Neural cell (in vitro differentiated cells): ENCODE measurements at regions not wholly inside any gene's neighbourhood (a gene's known extent, or its start where the extent isn't known, plus 50 kb on each side); places are given as distances from the start of the nearest gene placed in this dataset.

ENCODE experiments used
- H2AFZ ChIP-seq: fragments of 200-600, 300-800 bp; sonication (generic), shearing (Covaris generic); 2 replicates; pipeline ENCODE4 v1.6.0; 2014; ENCODE audit warnings: low read depth, mild to moderate bottlenecking, antibody characterized with exemption, low read length, moderate library complexity
- H3F3A ChIP-seq: fragments of 200-600 bp; shearing (Covaris generic); 2 replicates; pipeline ENCODE4 v1.6.1; 2016; ENCODE audit warnings: mild to moderate bottlenecking, moderate library complexity, mixed read lengths, antibody characterized with exemption, low read length; ENCODE audit not compliant: insufficient read depth, poor library complexity, severe bottlenecking
- H3K27ac ChIP-seq: fragments of 200-600, 300-800 bp; sonication (generic), shearing (Covaris generic); 2 replicates; pipeline ENCODE4 v1.5.1; 2014; ENCODE audit warnings: mild to moderate bottlenecking, low read length, moderate library complexity
- H3K27me3 ChIP-seq: fragments of 300-800, 200-600 bp; sonication (generic), shearing (Covaris generic); 2 replicates; pipeline ENCODE4 v1.6.0; 2014; ENCODE audit warnings: mild to moderate bottlenecking, low read depth, low read length, moderate library complexity; ENCODE audit not compliant: insufficient read depth
- H3K36me3 ChIP-seq: fragments of 300-800, 200-600 bp; sonication (generic), shearing (Covaris generic); 2 replicates; pipeline ENCODE4 v1.5.1; 2014; ENCODE audit warnings: mild to moderate bottlenecking, antibody characterized with exemption, low read length, moderate library complexity; ENCODE audit not compliant: insufficient read depth
- H3K4me2 ChIP-seq: fragments of 300-800, 200-600 bp; sonication (generic), shearing (Covaris generic); 2 replicates; pipeline ENCODE4 v1.6.0; 2014; ENCODE audit warnings: mild to moderate bottlenecking, low read length
- H3K4me3 ChIP-seq: fragments of 300-800, 200-600 bp; sonication (generic), shearing (Covaris generic); 2 replicates; pipeline ENCODE4 v1.5.1; 2014; ENCODE audit warnings: mild to moderate bottlenecking, low read length, moderate library complexity
- H3K79me2 ChIP-seq: fragments of 200-600 bp; shearing (Covaris generic); replicated peaks from 2 replicates; pipeline ENCODE4 v1.6.0; 2014; ENCODE audit warnings: mild to moderate bottlenecking, low read length, moderate library complexity; ENCODE audit not compliant: insufficient read depth
- H3K9ac ChIP-seq: fragments of 300-800, 200-600 bp; sonication (generic), shearing (Covaris generic); 2 replicates; pipeline ENCODE4 v1.6.1; 2016; ENCODE audit warnings: mild to moderate bottlenecking, low read length, mixed read lengths
- H3K9me2 ChIP-seq: fragments of 200-600 bp; shearing (Covaris generic); 2 replicates; pipeline ENCODE4 v1.6.1; 2016; ENCODE audit warnings: mild to moderate bottlenecking, low read length, mixed read lengths; ENCODE audit not compliant: insufficient read depth
- H3K9me3 ChIP-seq: fragments of 200-600, 300-800 bp; sonication (generic), shearing (Covaris generic); 2 replicates; pipeline ENCODE4 v1.6.1; 2016; ENCODE audit warnings: mild to moderate bottlenecking, mixed run types, low read length, moderate library complexity, mixed read lengths
- H4K20me1 ChIP-seq: fragments of 200-600 bp; shearing (Covaris generic); 2 replicates; pipeline ENCODE4 v1.6.1; 2016; ENCODE audit warnings: mild to moderate bottlenecking, mixed run types; ENCODE audit not compliant: insufficient read depth
- CTCF ChIP-seq: fragments of 450-650 bp; IDR thresholded peaks from 2 replicates; pipeline ENCODE4 v1.5.1; 2014; ENCODE audit warnings: antibody characterized with exemption, mild to moderate bottlenecking, moderate library complexity; ENCODE audit not compliant: poor library complexity, severe bottlenecking
- EP300 ChIP-seq: fragments of 450-650 bp; conservative IDR thresholded peaks from 2 replicates; pipeline ENCODE4 v1.6.1; 2014; ENCODE audit warnings: antibody characterized with exemption, mild to moderate bottlenecking, moderate library complexity; ENCODE audit not compliant: poor library complexity, severe bottlenecking
- MXI1 ChIP-seq: fragments of 450-650 bp; conservative IDR thresholded peaks from 2 replicates; pipeline ENCODE4 v1.6.1; 2014; ENCODE audit warnings: antibody characterized with exemption, mild to moderate bottlenecking; ENCODE audit not compliant: poor library complexity, severe bottlenecking
- POLR2AphosphoS5 ChIP-seq: IDR thresholded peaks from 2 replicates; pipeline ENCODE4 v1.6.1; 2012
- REST ChIP-seq: IDR thresholded peaks from 2 replicates; pipeline ENCODE4 v1.6.1; 2012; ENCODE audit warnings: borderline replicate concordance
- SMC3 ChIP-seq: fragments of 450-650 bp; conservative IDR thresholded peaks from 2 replicates; pipeline ENCODE4 v1.6.1; 2014; ENCODE audit warnings: antibody characterized with exemption, mild to moderate bottlenecking, moderate library complexity; ENCODE audit not compliant: poor library complexity
- TAF1 ChIP-seq: IDR thresholded peaks from 2 replicates; pipeline ENCODE4 v1.6.1; 2012; ENCODE audit warnings: low read depth

- Histone ChIP-seq H3K9me2 (no peaks in the 10 kb centered on the region), H2AFZ (no peak overlapping the region), H4K20me1 (no peaks in the 10 kb centered on the region), H3K4me3 (no peak overlapping the region), H3K27me3 (no peaks in the 10 kb centered on the region), H3K79me2 (no peaks in the 10 kb centered on the region), H3K27ac (no peak overlapping the region), H3K4me2 (no peak overlapping the region), H3K36me3 (no peaks in the 10 kb centered on the region), H3K9ac (no peak overlapping the region), H3F3A (no peaks in the 10 kb centered on the region), H3K9me3 (no peaks in the 10 kb centered on the region)
- peak; percentile 64 for TF ChIP-seq POLR2AphosphoS5
- TF ChIP-seq CTCF: no peak
- TF ChIP-seq TAF1: no peak
These were observed 89.7 kb upstream of the PPARGC1A start for GRCh38 chr4:23979534-23979933.

- TF ChIP-seq REST (no peak), POLR2AphosphoS5 (no peak), MXI1 (no peak), TAF1 (no peak), EP300 (no peak), SMC3 (no peak)
- no peak overlapping the region for H2AFZ ChIP-seq
- no peaks in the 10 kb centered on the region for H3F3A ChIP-seq
- H3K4me3 ChIP-seq: no peak overlapping the region
- no peaks in the 10 kb centered on the region for H3K79me2 ChIP-seq
- H4K20me1 ChIP-seq: no peaks in the 10 kb centered on the region
- H3K4me2 ChIP-seq: no peak overlapping the region
- no peaks in the 10 kb centered on the region for H3K27me3 ChIP-seq
- no peaks in the 10 kb centered on the region for H3K9me3 ChIP-seq
- H3K36me3 ChIP-seq: no peaks in the 10 kb centered on the region
- H3K27ac ChIP-seq: no peak overlapping the region
- H3K9ac ChIP-seq: no peak overlapping the region
- H3K9me2 ChIP-seq: no peaks in the 10 kb centered on the region
These were observed 88.2 kb upstream of the PPARGC1A start for GRCh38 chr4:23978002-23978401.

GRCh38 chr4:23976423-23976822 lies 86.6 kb upstream of the PPARGC1A start:
- Histone ChIP-seq H3K27ac (no peak overlapping the region), H3F3A (no peaks in the 10 kb centered on the region), H3K9me2 (no peaks in the 10 kb centered on the region), H3K27me3 (no peaks in the 10 kb centered on the region), H3K4me3 (no peak overlapping the region), H3K4me2 (no peak overlapping the region), H3K9ac (no peak overlapping the region), H3K79me2 (no peaks in the 10 kb centered on the region), H3K9me3 (no peaks in the 10 kb centered on the region), H3K36me3 (no peaks in the 10 kb centered on the region), H2AFZ (no peak overlapping the region), H4K20me1 (no peaks in the 10 kb centered on the region)
- no peak for TF ChIP-seq REST
- no peak for TF ChIP-seq EP300
- TF ChIP-seq SMC3: no peak
